ENCODE measurements at regions not wholly inside any gene's neighbourhood (a gene's known extent, or its start where the extent isn't known, plus 50 kb on each side); places are given as distances from the start of the nearest gene placed in this dataset.

DNA sequence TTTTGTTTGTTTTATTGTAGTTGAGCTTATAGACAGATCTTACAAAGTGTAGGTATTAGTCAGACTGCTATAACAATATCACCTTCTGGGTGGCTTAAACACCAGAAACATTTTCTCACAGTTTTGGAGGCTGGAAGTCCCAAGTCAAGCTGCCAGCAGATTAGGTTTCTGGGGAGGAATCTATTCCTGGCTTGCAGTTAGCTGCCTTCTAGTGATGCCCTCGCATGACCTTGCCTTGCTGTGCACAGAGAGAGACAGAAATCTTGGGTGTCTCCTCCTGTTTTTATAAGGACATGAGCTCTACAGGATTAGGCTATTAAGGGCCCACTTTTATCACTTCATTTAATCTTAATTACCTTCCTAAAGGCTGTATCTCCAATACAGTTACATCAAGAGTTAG is 1635.2 kb downstream of the FAM181B start:
- POLR2A ChIA-PET = no interaction called here
- TF ChIP-seq HDGF (IDR thresholded peaks at IDR 0.05; ENCODE audit: borderline replicate concordance) (no peak), ARNT (IDR thresholded peaks at IDR 0.05) (no peak), TARDBP (IDR thresholded peaks at IDR 0.05) (no peak), FOXK2 (IDR thresholded peaks at IDR 0.05) (no peak), L3MBTL2 (conservative IDR thresholded peaks at IDR 0.05) (no peak), LEF1 (IDR thresholded peaks at IDR 0.05; ENCODE audit: borderline replicate concordance) (no peak), FOXM1 (IDR thresholded peaks at IDR 0.05; ENCODE audit: borderline replicate concordance) (no peak), NFRKB (IDR thresholded peaks at IDR 0.05) (no peak), ZNF384 (IDR thresholded peaks at IDR 0.05) (no peak), BHLHE40 (IDR thresholded peaks at IDR 0.05; ENCODE audit: borderline replicate concordance) (no peak), ELF4 (IDR thresholded peaks at IDR 0.05) (no peak), SUZ12 (IDR thresholded peaks at IDR 0.05) (no peak), CTBP1 (IDR thresholded peaks at IDR 0.05; ENCODE audit: borderline replicate concordance) (no peak)
- TF ChIP-seq, protein P1, sequence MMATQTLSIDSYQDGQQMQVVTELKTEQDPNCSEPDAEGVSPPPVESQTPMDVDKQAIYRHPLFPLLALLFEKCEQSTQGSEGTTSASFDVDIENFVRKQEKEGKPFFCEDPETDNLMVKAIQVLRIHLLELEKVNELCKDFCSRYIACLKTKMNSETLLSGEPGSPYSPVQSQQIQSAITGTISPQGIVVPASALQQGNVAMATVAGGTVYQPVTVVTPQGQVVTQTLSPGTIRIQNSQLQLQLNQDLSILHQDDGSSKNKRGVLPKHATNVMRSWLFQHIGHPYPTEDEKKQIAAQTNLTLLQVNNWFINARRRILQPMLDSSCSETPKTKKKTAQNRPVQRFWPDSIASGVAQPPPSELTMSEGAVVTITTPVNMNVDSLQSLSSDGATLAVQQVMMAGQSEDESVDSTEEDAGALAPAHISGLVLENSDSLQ (IDR thresholded peaks at IDR 0.05) = no peak
- DNase-seq (ENCODE audit: extremely low spot score) = no peak
- CTCF ChIA-PET = no interaction called here

GRCh38 chr11:81092522-81092921 is 1641.1 kb downstream of the FAM181B start:
- CTCF ChIA-PET = no interaction called here
- POLR2A ChIA-PET = no interaction called here

GRCh38 chr11:81089242-81089641 is 1644.4 kb downstream of the FAM181B start:
- CTCF ChIA-PET = no interaction called here
- POLR2A ChIA-PET = no interaction called here
- DNase-seq (ENCODE audit: extremely low spot score) = no peak
- TF ChIP-seq ELF4 (IDR thresholded peaks at IDR 0.05) (no peak), SP1 (IDR thresholded peaks at IDR 0.05) (no peak), HDGF (IDR thresholded peaks at IDR 0.05; ENCODE audit: borderline replicate concordance) (no peak), FOXK2 (IDR thresholded peaks at IDR 0.05) (no peak), LEF1 (IDR thresholded peaks at IDR 0.05; ENCODE audit: borderline replicate concordance) (no peak), BHLHE40 (IDR thresholded peaks at IDR 0.05; ENCODE audit: borderline replicate concordance) (no peak), CTBP1 (IDR thresholded peaks at IDR 0.05; ENCODE audit: borderline replicate concordance) (no peak), SUZ12 (IDR thresholded peaks at IDR 0.05) (no peak), FOXM1 (IDR thresholded peaks at IDR 0.05; ENCODE audit: borderline replicate concordance) (no peak), NFRKB (IDR thresholded peaks at IDR 0.05) (no peak), ZNF384 (IDR thresholded peaks at IDR 0.05) (no peak), FOXA1 (IDR thresholded peaks at IDR 0.05) (no peak), TARDBP (IDR thresholded peaks at IDR 0.05) (no peak), ARNT (IDR thresholded peaks at IDR 0.05) (no peak), L3MBTL2 (conservative IDR thresholded peaks at IDR 0.05) (no peak)
- TF ChIP-seq, protein P1 (IDR thresholded peaks at IDR 0.05) = no peak

More at GRCh38 chr11:81092522-81092921, 1641.1 kb downstream of the FAM181B start:
- DNase-seq (ENCODE audit: extremely low spot score) = no peak
- TF ChIP-seq SUZ12 (IDR thresholded peaks at IDR 0.05) (no peak), FOXK2 (IDR thresholded peaks at IDR 0.05) (no peak), BHLHE40 (IDR thresholded peaks at IDR 0.05; ENCODE audit: borderline replicate concordance) (no peak), NFRKB (IDR thresholded peaks at IDR 0.05) (no peak), ELF4 (IDR thresholded peaks at IDR 0.05) (no peak), ZNF384 (IDR thresholded peaks at IDR 0.05) (no peak), TARDBP (IDR thresholded peaks at IDR 0.05) (no peak), LEF1 (IDR thresholded peaks at IDR 0.05; ENCODE audit: borderline replicate concordance) (no peak), HDGF (IDR thresholded peaks at IDR 0.05; ENCODE audit: borderline replicate concordance) (no peak), ARNT (IDR thresholded peaks at IDR 0.05) (no peak), FOXM1 (IDR thresholded peaks at IDR 0.05; ENCODE audit: borderline replicate concordance) (no peak), FOXA1 (IDR thresholded peaks at IDR 0.05) (no peak), CTBP1 (IDR thresholded peaks at IDR 0.05; ENCODE audit: borderline replicate concordance) (no peak), L3MBTL2 (conservative IDR thresholded peaks at IDR 0.05) (no peak)

- DNase-seq (ENCODE audit: extremely low spot score) = no peak
- POLR2A ChIA-PET = no interaction called here
- CTCF ChIA-PET = no interaction called here
- TF ChIP-seq FOXK2 (IDR thresholded peaks at IDR 0.05) = no peak
- no peak for TF ChIP-seq SUZ12 (IDR thresholded peaks at IDR 0.05)
- TF ChIP-seq HDGF (IDR thresholded peaks at IDR 0.05; ENCODE audit: borderline replicate concordance) = no peak
- no peak for TF ChIP-seq ARNT (IDR thresholded peaks at IDR 0.05)
- TF ChIP-seq L3MBTL2 (conservative IDR thresholded peaks at IDR 0.05) = no peak
- no peak for TF ChIP-seq ZNF384 (IDR thresholded peaks at IDR 0.05)
- TF ChIP-seq, protein P1 (IDR thresholded peaks at IDR 0.05) = no peak
- no peak for TF ChIP-seq FOXA1 (IDR thresholded peaks at IDR 0.05)
- no peak for TF ChIP-seq NFRKB (IDR thresholded peaks at IDR 0.05)
- no peak for TF ChIP-seq SP1 (IDR thresholded peaks at IDR 0.05)
- no peak for TF ChIP-seq ELF4 (IDR thresholded peaks at IDR 0.05)
- no peak for TF ChIP-seq TARDBP (IDR thresholded peaks at IDR 0.05)
- no peak for TF ChIP-seq LEF1 (IDR thresholded peaks at IDR 0.05; ENCODE audit: borderline replicate concordance)
- TF ChIP-seq CTBP1 (IDR thresholded peaks at IDR 0.05; ENCODE audit: borderline replicate concordance) = no peak
- no peak for TF ChIP-seq BHLHE40 (IDR thresholded peaks at IDR 0.05; ENCODE audit: borderline replicate concordance)
- TF ChIP-seq FOXM1 (IDR thresholded peaks at IDR 0.05; ENCODE audit: borderline replicate concordance) = no peak
Measured at GRCh38 chr11:81080476-81080875, 1639.6 kb upstream of the TENM4 start.

GRCh38 chr11:81072273-81072672 is 1631.4 kb upstream of the TENM4 start:
- TF ChIP-seq CTBP1 (IDR thresholded peaks at IDR 0.05; ENCODE audit: borderline replicate concordance) (no peak), NFRKB (IDR thresholded peaks at IDR 0.05) (no peak), LEF1 (IDR thresholded peaks at IDR 0.05; ENCODE audit: borderline replicate concordance) (no peak), SP1 (IDR thresholded peaks at IDR 0.05) (no peak), TARDBP (IDR thresholded peaks at IDR 0.05) (no peak), BHLHE40 (IDR thresholded peaks at IDR 0.05; ENCODE audit: borderline replicate concordance) (no peak), L3MBTL2 (conservative IDR thresholded peaks at IDR 0.05) (no peak), FOXK2 (IDR thresholded peaks at IDR 0.05) (no peak), FOXM1 (IDR thresholded peaks at IDR 0.05; ENCODE audit: borderline replicate concordance) (no peak), FOXA1 (IDR thresholded peaks at IDR 0.05) (no peak), SUZ12 (IDR thresholded peaks at IDR 0.05) (no peak), ARNT (IDR thresholded peaks at IDR 0.05) (no peak), ZNF384 (IDR thresholded peaks at IDR 0.05) (no peak), ELF4 (IDR thresholded peaks at IDR 0.05) (no peak)
- TF ChIP-seq, protein P1 (IDR thresholded peaks at IDR 0.05) = no peak
- ChIA-PET CTCF (no interaction called here), POLR2A (no interaction called here)
- no peak for DNase-seq (ENCODE audit: extremely low spot score)
